Activated B cell treated with CpG ODN at 0.5 μM for 24 hours (primary cell): ENCODE measurements at regions not wholly inside any gene's neighbourhood (a gene's known extent, or its start where the extent isn't known, plus 50 kb on each side); places are given as distances from the start of the nearest gene placed in this dataset.
A peak's percentile ranks its signal among the peaks of the same experiment; 100 is the strongest.
"Not testable (repeated sequence)": the region's sequence is repeated elsewhere in the genome, so short reads cannot be mapped to it uniquely, and the experiment has no call there.

Source experiments
- ATAC-seq: fragments of 200-7000 bp; cut with Tn5 transposase; one replicate; pipeline ENCODE4 v1.10.0; 2021; ENCODE audit warnings: low read depth, mild to moderate bottlenecking, moderate library complexity
- CTCF ChIA-PET: fragments of 350-600 bp; sonication (Branson Sonifier 250); formaldehyde crosslinking; loops from one replicate; lab custom pipeline; 2021; ENCODE audit warnings: antibody characterized with exemption; lab: Charles Lee
- POLR2A ChIA-PET: fragments of 350-600 bp; sonication (Branson Sonifier 250); formaldehyde crosslinking; loops from one replicate; lab custom pipeline; 2021; ENCODE audit warnings: antibody characterized with exemption; lab: Charles Lee
- DNase-seq: peaks from one replicate; pipeline ENCODE4 v3.0.0; 2022
- H3K27ac Mint-ChIP-seq: one replicate; pipeline ENCODE4 v1.8.0; 2020; ENCODE audit warnings: mixed read lengths
- H3K27me3 Mint-ChIP-seq: one replicate; pipeline ENCODE4 v1.8.0; 2021; ENCODE audit warnings: mixed read lengths
- H3K36me3 Mint-ChIP-seq: one replicate; pipeline ENCODE4 v1.8.0; 2021; ENCODE audit warnings: low read depth, mixed read lengths
- H3K4me1 Mint-ChIP-seq: one replicate; pipeline ENCODE4 v1.8.0; 2021; ENCODE audit warnings: mixed read lengths
- H3K4me3 Mint-ChIP-seq: one replicate; pipeline ENCODE4 v1.8.0; 2020; ENCODE audit warnings: mild to moderate bottlenecking, mixed read lengths
- H3K9me3 Mint-ChIP-seq: one replicate; pipeline ENCODE4 v1.8.0; 2020; ENCODE audit warnings: mixed read lengths
- CTCF ChIP-seq: fragments of 200-600 bp; IDR thresholded peaks from one replicate; pipeline ENCODE4 v1.8.0; 2022; ENCODE audit warnings: antibody characterized with exemption, mild to moderate bottlenecking
- intact Hi-C: fragments of 100-400 bp; cut with micrococcal nuclease; formaldehyde crosslinking; loops from one replicate; pipeline ENCODE4 v1.15.1; 2024

- H3K27me3 Mint-ChIP-seq = no peaks in the 10 kb centered on the region
- H3K4me1 Mint-ChIP-seq = peaks cover 60% of the 10 kb centered on the region
- no peaks in the 10 kb centered on the region for H3K9me3 Mint-ChIP-seq
- peak overlapping the region; percentile 98 for H3K27ac Mint-ChIP-seq
- peak overlapping the region; percentile 85 for H3K4me3 Mint-ChIP-seq
- ATAC-seq (no peak), DNase-seq (no peak)
- intact Hi-C loops = loop anchor here (2.0 to 5.0 kb wide), 3 partner anchors 81 to 489 kb away; no protein-coding TSS in a partner anchor
- ChIA-PET CTCF (interaction anchor here (0.9 to 3.8 kb wide), 9 partner anchors 15 to 488 kb away, joined by 3 to 29 read pairs (median 4); partner anchors contain the start of gene TBL1XR1), POLR2A (interaction anchor here (0.6 to 8.0 kb wide), 13 partner anchors 9 to 1044 kb away, joined by 3 to 247 read pairs (median 6); partner anchors contain the start of gene TBL1XR1)
- no peak for TF ChIP-seq CTCF
- peaks cover 4% of the 10 kb centered on the region for H3K36me3 Mint-ChIP-seq
These were observed 164.0 kb upstream of the TBL1XR1 start for GRCh38 chr3:177361081-177361938.

GRCh38 chr3:177362626-177363025, 165.3 kb upstream of the TBL1XR1 start:
- Mint-ChIP-seq H3K9me3 (no peaks in the 10 kb centered on the region), H3K36me3 (peaks cover 4% of the 10 kb centered on the region), H3K27ac (no peak overlapping the region), H3K27me3 (no peaks in the 10 kb centered on the region), H3K4me1 (peaks cover 49% of the 10 kb centered on the region), H3K4me3 (no peak overlapping the region)
- DNase-seq (no peak), ATAC-seq (no peak)
- POLR2A ChIA-PET = interaction anchor here (8.0 kb wide), 1 partner anchor 166 kb away, joined by 247 read pairs; the partner anchor contains the start of gene TBL1XR1
- TF ChIP-seq CTCF = no peak
- CTCF ChIA-PET = interaction anchor here (1.3 kb wide), 1 partner anchor 310 kb away, joined by 4 read pairs; no protein-coding TSS in a partner anchor
- intact Hi-C loops = loop anchor here (5.0 kb wide), 2 partner anchors 285 to 490 kb away; no protein-coding TSS in a partner anchor

GRCh38 chr3:177364236-177364635, 167.0 kb upstream of the TBL1XR1 start:
- H3K4me1 Mint-ChIP-seq = peaks cover 33% of the 10 kb centered on the region
- H3K36me3 Mint-ChIP-seq = peaks cover 4% of the 10 kb centered on the region
- no peak for TF ChIP-seq CTCF
- no peaks in the 10 kb centered on the region for H3K9me3 Mint-ChIP-seq
- no peak for ATAC-seq
- peak overlapping the region; percentile 25 for H3K27ac Mint-ChIP-seq
- no peak for DNase-seq
- ChIA-PET POLR2A (no interaction called here), CTCF (interaction anchor here (1.0 kb wide), 1 partner anchor 13 kb away, joined by 3 read pairs; no protein-coding TSS in a partner anchor)
- intact Hi-C loops = loop anchor here (5.0 kb wide), 2 partner anchors 283 to 492 kb away; no protein-coding TSS in a partner anchor
- no peak overlapping the region for H3K4me3 Mint-ChIP-seq
- no peaks in the 10 kb centered on the region for H3K27me3 Mint-ChIP-seq

DNA sequence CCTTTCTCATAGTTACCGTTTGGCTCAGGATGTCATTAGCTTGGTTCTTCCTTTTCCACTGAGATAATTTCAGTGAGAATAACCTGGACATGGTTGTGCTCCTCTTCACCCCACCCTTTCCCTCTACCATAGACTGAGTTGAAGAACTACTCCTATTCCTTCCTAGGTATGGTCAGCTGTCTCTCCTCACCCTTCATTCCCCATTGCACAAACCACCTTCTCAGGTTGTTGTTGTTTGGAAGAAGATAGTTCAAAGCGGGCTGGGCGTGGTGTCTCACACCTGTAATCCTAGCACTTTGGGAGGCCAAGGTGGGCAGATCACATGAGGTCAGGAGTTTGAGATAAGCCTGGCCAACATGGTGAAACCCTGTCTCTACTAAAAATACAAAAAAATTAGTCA, 168.0 kb upstream of the TBL1XR1 start:
- H3K9me3 Mint-ChIP-seq, DNase-seq, H3K27me3 Mint-ChIP-seq, H3K36me3 Mint-ChIP-seq, H3K27ac Mint-ChIP-seq, ATAC-seq, POLR2A ChIA-PET, intact Hi-C loops, H3K4me3 Mint-ChIP-seq: not testable (repeated sequence)
- CTCF ChIA-PET = interaction anchor here (1.0 kb wide), 1 partner anchor 14 kb away, joined by 3 read pairs; no protein-coding TSS in a partner anchor
- peaks cover 22% of the 10 kb centered on the region for H3K4me1 Mint-ChIP-seq

GRCh38 chr3:177367788-177368187, 170.5 kb upstream of the TBL1XR1 start:
- no peaks in the 10 kb centered on the region for H3K36me3 Mint-ChIP-seq
- intact Hi-C loops = no loop called here
- POLR2A ChIA-PET = interaction anchor here (1.0 kb wide), 1 partner anchor 11 kb away, joined by 5 read pairs; no protein-coding TSS in a partner anchor
- H3K4me1 Mint-ChIP-seq = peaks cover 2% of the 10 kb centered on the region
- no peaks in the 10 kb centered on the region for H3K9me3 Mint-ChIP-seq
- no peaks in the 10 kb centered on the region for H3K27me3 Mint-ChIP-seq
- no peak for DNase-seq
- no peak for TF ChIP-seq CTCF
- no peak overlapping the region for H3K27ac Mint-ChIP-seq
- H3K4me3 Mint-ChIP-seq = no peak overlapping the region
- CTCF ChIA-PET = no interaction called here
- no peak for ATAC-seq
